ENCODE measurements at regions not wholly inside any gene's neighbourhood (a gene's known extent, or its start where the extent isn't known, plus 50 kb on each side); places are given as distances from the start of the nearest gene placed in this dataset.

DNA sequence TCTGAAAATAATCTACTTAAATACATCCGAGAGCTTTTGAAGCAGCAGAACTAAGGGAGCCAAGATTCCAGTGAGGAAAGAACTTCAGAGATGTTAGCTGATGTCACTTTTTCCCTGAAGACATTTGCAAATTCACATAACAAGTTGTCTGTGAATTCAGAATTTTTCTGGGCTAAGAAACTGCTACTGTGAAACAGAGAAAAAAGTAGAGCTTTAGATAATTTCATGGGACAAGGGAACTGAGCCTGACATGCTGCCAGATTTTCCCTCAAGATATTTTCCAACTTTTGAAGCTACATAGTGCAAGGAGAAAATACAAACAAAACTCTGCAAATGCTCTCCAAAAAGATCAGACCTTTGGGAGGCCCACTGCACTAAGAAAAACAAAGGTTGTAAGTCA lies 484.2 kb downstream of the ANKRD7 start:
- DNase-seq (no peak), ATAC-seq (no peak)
- Histone ChIP-seq H3K4me1 (ENCODE audit: control insufficient read depth, insufficient read depth, low read length) (no peaks in the 10 kb centered on the region), H3K27ac (ENCODE audit: low read length) (no peak overlapping the region), H3K27me3 (ENCODE audit: control insufficient read depth, insufficient read depth, low read length) (no peaks in the 10 kb centered on the region), H3K4me3 (ENCODE audit: low read length) (no peak overlapping the region), H3K36me3 (ENCODE audit: control insufficient read depth, insufficient read depth, low read length) (no peaks in the 10 kb centered on the region), H3K9me3 (ENCODE audit: control insufficient read depth, insufficient read depth, low read length) (no peaks in the 10 kb centered on the region)
- 70% methylated on average over 1 of the region's 1 CpG for WGBS (ENCODE audit: insufficient coverage)
- no peak for TF ChIP-seq CTCF (IDR thresholded peaks at IDR 0.05)
- H3K4me1 Mint-ChIP-seq = no peaks in the 10 kb centered on the region
- intact Hi-C loops (cut with micrococcal nuclease) = no loop called here
- H3K27ac Mint-ChIP-seq = no peak overlapping the region
- no peak overlapping the region for H3K4me3 Mint-ChIP-seq
- H3K36me3 Mint-ChIP-seq = no peaks in the 10 kb centered on the region
- no peaks in the 10 kb centered on the region for H3K27me3 Mint-ChIP-seq (ENCODE audit: low read depth in 2 of 2)
- H3K9me3 Mint-ChIP-seq = peaks cover 4 to 12% of the 10 kb centered on the region in 2 donors

- Histone ChIP-seq H3K36me3 (ENCODE audit: control insufficient read depth, insufficient read depth, low read length) (no peaks in the 10 kb centered on the region), H3K27me3 (ENCODE audit: control insufficient read depth, insufficient read depth, low read length) (no peaks in the 10 kb centered on the region), H3K27ac (ENCODE audit: low read length) (no peak overlapping the region), H3K4me1 (ENCODE audit: control insufficient read depth, insufficient read depth, low read length) (no peaks in the 10 kb centered on the region), H3K4me3 (ENCODE audit: low read length) (no peak overlapping the region), H3K9me3 (ENCODE audit: control insufficient read depth, insufficient read depth, low read length) (no peaks in the 10 kb centered on the region)
- Mint-ChIP-seq H3K4me1 (no peaks in the 10 kb centered on the region), H3K27ac (no peak overlapping the region), H3K4me3 (no peak overlapping the region), H3K36me3 (no peaks in the 10 kb centered on the region), H3K27me3 (ENCODE audit: low read depth in 2 of 2) (no peaks in the 10 kb centered on the region), H3K9me3 (peaks cover 4 to 10% of the 10 kb centered on the region in 2 donors)
- ATAC-seq (no peak), DNase-seq (no peak)
- TF ChIP-seq CTCF (IDR thresholded peaks at IDR 0.05) = no peak
- intact Hi-C loops (cut with micrococcal nuclease) = no loop called here
Measured at GRCh38 chr7:118711688-118712087, 487.2 kb downstream of the ANKRD7 start.

- Histone ChIP-seq H3K36me3 (ENCODE audit: control insufficient read depth, insufficient read depth, low read length) (no peaks in the 10 kb centered on the region), H3K27me3 (ENCODE audit: control insufficient read depth, insufficient read depth, low read length) (no peaks in the 10 kb centered on the region), H3K4me3 (ENCODE audit: low read length) (no peak overlapping the region), H3K9me3 (ENCODE audit: control insufficient read depth, insufficient read depth, low read length) (no peaks in the 10 kb centered on the region), H3K27ac (ENCODE audit: low read length) (no peak overlapping the region), H3K4me1 (ENCODE audit: control insufficient read depth, insufficient read depth, low read length) (no peaks in the 10 kb centered on the region)
- Mint-ChIP-seq H3K27ac (no peak overlapping the region), H3K9me3 (peaks cover 6 to 10% of the 10 kb centered on the region in 2 donors), H3K27me3 (ENCODE audit: low read depth in 2 of 2) (no peaks in the 10 kb centered on the region), H3K4me1 (no peaks in the 10 kb centered on the region), H3K4me3 (no peak overlapping the region), H3K36me3 (no peaks in the 10 kb centered on the region)
- DNase-seq = no peak
- intact Hi-C loops (cut with micrococcal nuclease) = no loop called here
- no peak for TF ChIP-seq CTCF (IDR thresholded peaks at IDR 0.05)
- WGBS (ENCODE audit: insufficient coverage) = no CpG with 5 or more reads among the region's 4 CpGs
- ATAC-seq = no peak
Measured at GRCh38 chr7:118713039-118713438, 488.5 kb downstream of the ANKRD7 start.

DNA sequence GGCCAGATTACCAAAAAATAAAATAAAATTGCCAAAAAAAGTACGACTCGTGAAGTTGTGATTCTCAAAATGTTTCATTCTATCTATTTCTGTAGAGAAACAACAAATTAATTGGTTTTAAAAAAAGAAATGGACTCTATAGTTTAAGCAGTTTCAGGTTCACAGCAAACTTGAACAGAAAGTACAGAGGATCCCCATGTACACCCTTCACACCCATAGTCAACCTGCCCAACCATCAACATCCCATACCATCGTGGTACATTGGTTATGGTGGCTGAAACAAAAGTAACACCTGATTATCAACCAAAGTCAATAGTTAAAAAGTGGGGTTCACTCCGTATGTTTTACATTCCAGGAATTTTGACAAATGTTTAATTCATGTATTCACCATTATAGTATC lies 496.1 kb downstream of the ANKRD7 start:
- no peaks in the 10 kb centered on the region for H3K4me1 Mint-ChIP-seq
- intact Hi-C loops (cut with micrococcal nuclease) = no loop called here
- TF ChIP-seq CTCF (IDR thresholded peaks at IDR 0.05) = no peak

More for the DNA sequence above, 496.1 kb downstream of the ANKRD7 start:
- no peak overlapping the region for H3K27ac ChIP-seq (ENCODE audit: low read length)
- Mint-ChIP-seq H3K27me3 (ENCODE audit: low read depth in 2 of 2) (no peaks in the 10 kb centered on the region), H3K27ac (no peak overlapping the region), H3K4me3 (no peak overlapping the region), H3K36me3 (no peaks in the 10 kb centered on the region), H3K9me3 (peaks cover 8 to 12% of the 10 kb centered on the region in 2 donors)
- WGBS (ENCODE audit: insufficient coverage) = 79% methylated on average over 2 of the region's 4 CpGs
- H3K36me3 ChIP-seq (ENCODE audit: control insufficient read depth, insufficient read depth, low read length) = no peaks in the 10 kb centered on the region
- ATAC-seq = no peak
- H3K4me3 ChIP-seq (ENCODE audit: low read length) = no peak overlapping the region
- H3K4me1 ChIP-seq (ENCODE audit: control insufficient read depth, insufficient read depth, low read length) = no peaks in the 10 kb centered on the region
- no peaks in the 10 kb centered on the region for H3K9me3 ChIP-seq (ENCODE audit: control insufficient read depth, insufficient read depth, low read length)
- no peaks in the 10 kb centered on the region for H3K27me3 ChIP-seq (ENCODE audit: control insufficient read depth, insufficient read depth, low read length)
- no peak for DNase-seq

Measured in natural killer cell (primary cell).